OCI-LY7 (cell line): ENCODE measurements at regions not wholly inside any gene's neighbourhood (a gene's known extent, or its start where the extent isn't known, plus 50 kb on each side); places are given as distances from the start of the nearest gene placed in this dataset.

ENCODE experiments used
- CTCF ChIP-seq: fragments of 200-600 bp; sonication (generic); conservative IDR thresholded peaks from 2 replicates; pipeline ENCODE4 v1.5.1; 2014; ENCODE audit warnings: mild to moderate bottlenecking, antibody characterized with exemption, low read length, moderate library complexity, mixed read lengths
- EZH2phosphoT487 ChIP-seq: fragments of 200-600 bp; sonication (generic); IDR thresholded peaks from 2 replicates; pipeline ENCODE4 v1.6.1; 2018; ENCODE audit warnings: low read depth, borderline replicate concordance, mild to moderate bottlenecking, mixed run types, antibody characterized with exemption, low read length, moderate library complexity, mixed read lengths

DNA sequence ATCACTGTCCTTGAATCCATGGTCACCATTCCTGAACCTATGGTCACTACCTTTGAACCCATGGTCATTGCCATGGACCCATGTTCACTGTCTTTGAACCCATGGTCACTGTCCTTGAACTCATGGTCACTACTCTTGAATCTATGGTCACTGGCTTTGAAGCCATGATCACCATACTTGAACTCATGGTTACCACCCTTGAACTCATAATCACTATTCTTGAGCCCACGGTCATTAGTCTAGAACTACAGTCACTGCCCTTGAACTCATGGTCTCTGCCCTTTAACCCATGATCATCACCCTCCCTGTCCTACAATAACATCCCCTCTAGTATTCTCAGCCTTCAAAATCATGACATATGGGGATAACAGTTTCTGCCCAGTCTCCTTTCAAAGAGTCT lies 270.5 kb downstream of the CXCL12 start:
- no peak for TF ChIP-seq CTCF
- TF ChIP-seq EZH2phosphoT487, result no peak
